ENCODE measurements at regions not wholly inside any gene's neighbourhood (a gene's known extent, or its start where the extent isn't known, plus 50 kb on each side); places are given as distances from the start of the nearest gene placed in this dataset.

GRCh38 chr1:228552596-228553176, 65.5 kb downstream of the RNF187 start:
- TF ChIP-seq POLR2AphosphoS5 (IDR thresholded peaks at IDR 0.05; ENCODE audit: low read depth, low read length) (no peak), CTCF (IDR thresholded peaks at IDR 0.05) (no peak), REST (IDR thresholded peaks at IDR 0.05; ENCODE audit: insufficient read depth in 1 of 2, low read depth in 2 of 2, low read length in 1 of 2) (no peak)

Data from Panc1 (cell line).